H9 (cell line): ENCODE measurements at regions not wholly inside any gene's neighbourhood (a gene's known extent, or its start where the extent isn't known, plus 50 kb on each side); places are given as distances from the start of the nearest gene placed in this dataset.

Experiments used
- DNase-seq: peaks from one replicate; pipeline ENCODE4 v3.0.0-alpha.2; 2017
- H2AFZ ChIP-seq: one replicate; pipeline ENCODE4 v1.6.1; 2013; ENCODE audit warnings: mild to moderate bottlenecking, low read length, control low read depth, moderate library complexity
- H2AK5ac ChIP-seq: 2 replicates; pipeline ENCODE4 v1.6.1; 2013; ENCODE audit warnings: low read length, control low read depth, mixed read lengths; ENCODE audit not compliant: insufficient read length
- H2BK120ac ChIP-seq: one replicate; pipeline ENCODE4 v1.6.1; 2013; ENCODE audit warnings: low read depth, mild to moderate bottlenecking, low read length, control low read depth, inconsistent platforms; ENCODE audit not compliant: poor library complexity, severe bottlenecking
- H2BK12ac ChIP-seq: 2 replicates; pipeline ENCODE4 v1.6.1; 2013; ENCODE audit warnings: low read length, control low read depth, mixed read lengths, low read depth; ENCODE audit not compliant: insufficient read length
- H2BK15ac ChIP-seq: 2 replicates; pipeline ENCODE4 v1.6.1; 2013; ENCODE audit warnings: low read depth, low read length, control low read depth
- H2BK20ac ChIP-seq: one replicate; pipeline ENCODE4 v1.6.1; 2013; ENCODE audit warnings: low read depth, mild to moderate bottlenecking, low read length, control low read depth, inconsistent platforms; ENCODE audit not compliant: poor library complexity, severe bottlenecking
- H2BK5ac ChIP-seq: 2 replicates; pipeline ENCODE4 v1.6.1; 2013; ENCODE audit warnings: low read length, control low read depth, mixed read lengths; ENCODE audit not compliant: insufficient read length
- H3K14ac ChIP-seq: 2 replicates; pipeline ENCODE4 v1.6.1; 2013; ENCODE audit warnings: low read length, control low read depth; ENCODE audit not compliant: insufficient read depth
- H3K18ac ChIP-seq: 2 replicates; pipeline ENCODE4 v1.6.1; 2013; ENCODE audit warnings: low read depth, mild to moderate bottlenecking, mixed read lengths, low read length, control low read depth; ENCODE audit not compliant: insufficient read length
- H3K23ac ChIP-seq: 2 replicates; pipeline ENCODE4 v1.6.1; 2013; ENCODE audit warnings: low read length, control low read depth, mixed read lengths, low read depth; ENCODE audit not compliant: insufficient read length
- H3K23me2 ChIP-seq: 2 replicates; pipeline ENCODE4 v1.6.1; 2013; ENCODE audit warnings: low read depth, mild to moderate bottlenecking, mixed read lengths, low read length, control low read depth; ENCODE audit not compliant: insufficient read length, poor library complexity, severe bottlenecking
- H3K27ac ChIP-seq: 2 replicates; pipeline ENCODE4 v1.5.1; 2013; ENCODE audit warnings: low read length, control low read depth, mixed read lengths, low read depth; ENCODE audit not compliant: insufficient read length
- H3K27me3 ChIP-seq: 2 replicates; pipeline ENCODE4 v1.6.1; 2013; ENCODE audit warnings: low read length, control low read depth, inconsistent platforms; ENCODE audit not compliant: insufficient read depth
- H3K4ac ChIP-seq: 2 replicates; pipeline ENCODE4 v1.6.1; 2013; ENCODE audit warnings: low read depth, mild to moderate bottlenecking, control low read depth, inconsistent platforms, low read length, moderate library complexity
- H3K4me1 ChIP-seq: 2 replicates; pipeline ENCODE4 v1.6.1; 2013; ENCODE audit warnings: low read length, control low read depth, inconsistent platforms; ENCODE audit not compliant: insufficient read depth
- H3K4me2 ChIP-seq: 2 replicates; pipeline ENCODE4 v1.6.1; 2013; ENCODE audit warnings: low read length, control low read depth, mixed read lengths; ENCODE audit not compliant: insufficient read length, insufficient read depth
- H3K56ac ChIP-seq: 2 replicates; pipeline ENCODE4 v1.6.1; 2013; ENCODE audit warnings: low read depth, mild to moderate bottlenecking, mixed read lengths, low read length, control low read depth; ENCODE audit not compliant: insufficient read length
- H3K79me1 ChIP-seq: 2 replicates; pipeline ENCODE4 v1.6.1; 2013; ENCODE audit warnings: low read depth, mild to moderate bottlenecking, moderate library complexity, low read length, control low read depth, inconsistent platforms; ENCODE audit not compliant: insufficient read depth, poor library complexity, severe bottlenecking
- H3K79me2 ChIP-seq: 2 replicates; pipeline ENCODE4 v1.6.1; 2013; ENCODE audit warnings: low read length, control low read depth, inconsistent platforms; ENCODE audit not compliant: insufficient read depth
- H3K9ac ChIP-seq: 2 replicates; pipeline ENCODE4 v1.6.1; 2013; ENCODE audit warnings: low read length, control low read depth, mixed read lengths; ENCODE audit not compliant: insufficient read length; ENCODE audit errors: extremely low read depth
- H3K9me3 ChIP-seq: one replicate; pipeline ENCODE4 v1.6.1; 2013; ENCODE audit warnings: low read depth, low read length, inconsistent platforms; ENCODE audit not compliant: control insufficient read depth
- H3T11ph ChIP-seq: one replicate; pipeline ENCODE4 v1.6.1; 2013; ENCODE audit warnings: mild to moderate bottlenecking, low read length, control low read depth, inconsistent platforms
- H4K20me1 ChIP-seq: one replicate; pipeline ENCODE4 v1.6.1; 2013; ENCODE audit not compliant: control insufficient read depth, insufficient read length, insufficient read depth
- H4K5ac ChIP-seq: 2 replicates; pipeline ENCODE4 v1.6.1; 2013; ENCODE audit warnings: low read depth, mild to moderate bottlenecking, mixed read lengths, low read length, control low read depth; ENCODE audit not compliant: insufficient read length
- H4K8ac ChIP-seq: replicated peaks from 2 replicates; pipeline ENCODE4 v1.6.1; 2013; ENCODE audit warnings: low read length, control low read depth, mixed read lengths, low read depth; ENCODE audit not compliant: insufficient read length
- H4K91ac ChIP-seq: 2 replicates; pipeline ENCODE4 v1.6.1; 2013; ENCODE audit warnings: low read depth, mild to moderate bottlenecking, moderate library complexity, mixed read lengths, low read length, control low read depth; ENCODE audit not compliant: insufficient read length
- H3K27ac Mint-ChIP-seq, 3 experiments: 2 replicates in 2 of 3; 3 replicates in 1 of 3; pipeline ENCODE4 v1.8.0; 2020 to 2021; ENCODE audit warnings: mixed read lengths in 3 of 3, mild to moderate bottlenecking in 1 of 3, moderate library complexity in 1 of 3
- H3K27me3 Mint-ChIP-seq: 2 replicates; pipeline ENCODE4 v1.8.0; 2021; ENCODE audit warnings: low read depth, mild to moderate bottlenecking, moderate library complexity, mixed read lengths
- H3K36me3 Mint-ChIP-seq, 3 experiments: 2 replicates in 2 of 3; 3 replicates in 1 of 3; pipeline ENCODE4 v1.8.0; 2020 to 2021; ENCODE audit warnings: low read depth in 3 of 3, mixed read lengths in 3 of 3; ENCODE audit not compliant: insufficient read depth in 1 of 3
- H3K4me1 Mint-ChIP-seq, 2 experiments: 2 replicates each; pipeline ENCODE4 v1.8.0; 2020; ENCODE audit warnings: mixed read lengths in 2 of 2
- H3K4me3 Mint-ChIP-seq, 2 experiments: 2 replicates in 1 of 2; 3 replicates in 1 of 2; pipeline ENCODE4 v1.8.0; 2020 to 2021; ENCODE audit warnings: mild to moderate bottlenecking in 2 of 2, mixed read lengths in 2 of 2, moderate library complexity in 1 of 2
- H3K9me3 Mint-ChIP-seq, 2 experiments: 2 replicates in 1 of 2; 3 replicates in 1 of 2; pipeline ENCODE4 v1.8.0; 2020; ENCODE audit warnings: mild to moderate bottlenecking in 2 of 2, mixed read lengths in 2 of 2, moderate library complexity in 1 of 2
- whole genome bisulfite sequencing: extraction: QIAGEN DNeasy Blood & Tissue Kit; methylation state at CpG from one replicate; pipeline ENCODE4 v1.1.7; 2013; ENCODE audit warnings: missing lambda C conversion rate, low lambda C conversion rate, mixed read lengths; ENCODE audit not compliant: insufficient read length; ENCODE audit errors: extremely low coverage; 5-methylcytosine and 5-hydroxymethylcytosine counted together
- TF ChIP-seq, protein P1 (sequence below): fragments of 200-600 bp; sonication (generic); conservative IDR thresholded peaks from 3 replicates; pipeline ENCODE4 v1.8.0; 2021; ENCODE audit warnings: antibody characterized with exemption, mild to moderate bottlenecking

DNA sequence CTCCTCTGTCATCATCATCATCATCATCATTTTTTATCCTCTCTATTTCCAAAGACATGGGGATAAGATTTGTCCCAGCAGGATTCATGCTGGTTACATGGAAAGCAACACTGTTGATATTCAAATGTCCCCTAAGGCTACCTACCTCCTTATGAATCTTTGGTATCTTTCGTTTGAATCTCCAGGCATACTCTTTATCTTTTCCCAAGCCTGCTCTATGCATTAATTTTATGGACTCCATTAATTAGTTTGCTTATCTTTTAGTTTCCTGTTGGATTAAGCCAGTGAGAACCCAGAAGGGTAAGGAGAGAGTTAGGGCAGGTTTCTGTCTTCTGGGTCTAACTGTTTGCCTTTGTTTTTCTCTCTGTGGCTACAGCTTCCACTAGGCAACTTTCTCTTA lies 129.6 kb upstream of the GOT2 start:
- DNase-seq, result no peak
- H3K27me3 ChIP-seq, result no peaks in the 10 kb centered on the region
- no CpG with 5 or more reads among the region's 1 CpG for WGBS
- H3K79me2 ChIP-seq, result 0 out of 2 replicates have a peak, but pooled peaks cover 3% of the 10 kb centered on the region
- no peak overlapping the region for H2BK12ac ChIP-seq
- H3K9me3 Mint-ChIP-seq, result peaks cover 0 to 1% of the 10 kb centered on the region in 2 experiments; a peak in 2 of 5 replicates
- no peak overlapping the region for H2BK5ac ChIP-seq
- no peak overlapping the region for H3K56ac ChIP-seq
- H4K20me1 ChIP-seq, result no peaks in the 10 kb centered on the region
- H3K27ac ChIP-seq, result peak overlapping the region; percentile 37
- no peak overlapping the region for H2AK5ac ChIP-seq
- no peak overlapping the region for H3K18ac ChIP-seq
- H3K23me2 ChIP-seq, result no peaks in the 10 kb centered on the region
- H3K27me3 Mint-ChIP-seq, result no peaks in the 10 kb centered on the region
- no peak overlapping the region for H3K23ac ChIP-seq
- peaks cover 67 to 77% of the 10 kb centered on the region in 2 experiments for H3K4me1 Mint-ChIP-seq
- no peak overlapping the region for H2BK15ac ChIP-seq
- no peak overlapping the region for H2BK120ac ChIP-seq
- H2AFZ ChIP-seq, result no peak overlapping the region
- H4K91ac ChIP-seq, result no peak overlapping the region
- no peaks in the 10 kb centered on the region for H3K79me1 ChIP-seq
- no peak overlapping the region for H4K8ac ChIP-seq
- H3T11ph ChIP-seq, result no peak overlapping the region
- H3K27ac Mint-ChIP-seq, result peak overlapping the region; percentile 7 to 91 (median 58); a peak in 5 of 7 replicates
- H3K9ac ChIP-seq, result no peak overlapping the region
- no peak overlapping the region for H3K4ac ChIP-seq
- H2BK20ac ChIP-seq, result peak overlapping the region; percentile 91
- H3K36me3 Mint-ChIP-seq, result peaks cover under 1 to 10% (median 1%) of the 10 kb centered on the region in 3 experiments; a peak in 6 of 7 replicates
- TF ChIP-seq, protein P1, sequence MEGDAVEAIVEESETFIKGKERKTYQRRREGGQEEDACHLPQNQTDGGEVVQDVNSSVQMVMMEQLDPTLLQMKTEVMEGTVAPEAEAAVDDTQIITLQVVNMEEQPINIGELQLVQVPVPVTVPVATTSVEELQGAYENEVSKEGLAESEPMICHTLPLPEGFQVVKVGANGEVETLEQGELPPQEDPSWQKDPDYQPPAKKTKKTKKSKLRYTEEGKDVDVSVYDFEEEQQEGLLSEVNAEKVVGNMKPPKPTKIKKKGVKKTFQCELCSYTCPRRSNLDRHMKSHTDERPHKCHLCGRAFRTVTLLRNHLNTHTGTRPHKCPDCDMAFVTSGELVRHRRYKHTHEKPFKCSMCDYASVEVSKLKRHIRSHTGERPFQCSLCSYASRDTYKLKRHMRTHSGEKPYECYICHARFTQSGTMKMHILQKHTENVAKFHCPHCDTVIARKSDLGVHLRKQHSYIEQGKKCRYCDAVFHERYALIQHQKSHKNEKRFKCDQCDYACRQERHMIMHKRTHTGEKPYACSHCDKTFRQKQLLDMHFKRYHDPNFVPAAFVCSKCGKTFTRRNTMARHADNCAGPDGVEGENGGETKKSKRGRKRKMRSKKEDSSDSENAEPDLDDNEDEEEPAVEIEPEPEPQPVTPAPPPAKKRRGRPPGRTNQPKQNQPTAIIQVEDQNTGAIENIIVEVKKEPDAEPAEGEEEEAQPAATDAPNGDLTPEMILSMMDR, result no peak
- no peak overlapping the region for H3K14ac ChIP-seq
- no peaks in the 10 kb centered on the region for H3K9me3 ChIP-seq
- H3K4me1 ChIP-seq, result peaks cover 13% of the 10 kb centered on the region; the same call in 1 of the 2 replicates
- no peak overlapping the region for H4K5ac ChIP-seq
- no peak overlapping the region for H3K4me2 ChIP-seq
- H3K4me3 Mint-ChIP-seq, result no peak overlapping the region; a peak in 1 of 5 replicates
